WTC11 (cell line): ENCODE measurements at regions not wholly inside any gene's neighbourhood (a gene's known extent, or its start where the extent isn't known, plus 50 kb on each side); places are given as distances from the start of the nearest gene placed in this dataset.

Experiments
- ATAC-seq: fragments of 200-7000 bp; cut with Tn5 transposase; 2 replicates; pipeline ENCODE4 v1.10.0; 2021; ENCODE audit warnings: mild to moderate bottlenecking, moderate library complexity
- CTCF ChIA-PET: fragments of 300-600 bp; sonication (Branson Sonifier 250); formaldehyde crosslinking; loops from one replicate; lab custom pipeline; 2021; ENCODE audit warnings: antibody characterized with exemption; lab: Charles Lee
- POLR2A ChIA-PET: fragments of 350-600 bp; sonication (Branson Sonifier 250); formaldehyde crosslinking; loops from one replicate; lab custom pipeline; 2021; ENCODE audit warnings: antibody characterized with exemption; lab: Charles Lee
- DNase-seq: peaks from one replicate; pipeline ENCODE4 v3.0.0; 2021; ENCODE audit warnings: low spot score
- H3K27ac Mint-ChIP-seq: 2 replicates; pipeline ENCODE4 v1.8.0; 2021; ENCODE audit warnings: mixed read lengths
- H3K27me3 Mint-ChIP-seq: 2 replicates; pipeline ENCODE4 v1.8.0; 2021; ENCODE audit warnings: low read depth, mild to moderate bottlenecking, moderate library complexity, mixed read lengths
- H3K36me3 Mint-ChIP-seq: 2 replicates; pipeline ENCODE4 v1.8.0; 2021; ENCODE audit warnings: mixed read lengths
- H3K4me1 Mint-ChIP-seq: 2 replicates; pipeline ENCODE4 v1.8.0; 2022; ENCODE audit warnings: mixed read lengths
- H3K4me3 Mint-ChIP-seq: 2 replicates; pipeline ENCODE4 v1.8.0; 2021; ENCODE audit warnings: mild to moderate bottlenecking, moderate library complexity, mixed read lengths
- H3K9me3 Mint-ChIP-seq: 2 replicates; pipeline ENCODE4 v1.8.0; 2021; ENCODE audit warnings: mixed read lengths
- FOXJ3 ChIP-seq: sonication (generic); formaldehyde crosslinking; IDR thresholded peaks from 2 replicates; pipeline ENCODE4 v1.9.0; 2021; ENCODE audit warnings: missing genetic modification reagents, mild to moderate bottlenecking, borderline replicate concordance
- GRHL2 ChIP-seq: fragments of 250-450 bp; sonication (Bioruptor Pico); IDR thresholded peaks from 2 replicates; pipeline ENCODE4 v1.8.0; 2022; ENCODE audit warnings: mild to moderate bottlenecking, moderate library complexity; ENCODE audit not compliant: insufficient replicate concordance, severe bottlenecking
- GTF2I ChIP-seq: fragments of 250-450 bp; sonication (Bioruptor Pico); conservative IDR thresholded peaks from 2 replicates; pipeline ENCODE4 v1.4.0; 2021; ENCODE audit warnings: mild to moderate bottlenecking
- JUN ChIP-seq: sonication (generic); formaldehyde crosslinking; IDR thresholded peaks from 2 replicates; pipeline ENCODE4 v1.8.0; 2023; ENCODE audit warnings: mild to moderate bottlenecking, missing genetic modification reagents
- KAT7 ChIP-seq: sonication (generic); formaldehyde crosslinking; IDR thresholded peaks from 2 replicates; pipeline ENCODE4 v1.8.1; 2023; ENCODE audit warnings: missing genetic modification reagents, mild to moderate bottlenecking, borderline replicate concordance
- MYBL2 ChIP-seq: sonication (generic); formaldehyde crosslinking; IDR thresholded peaks from 2 replicates; pipeline ENCODE4 v1.8.1; 2023; ENCODE audit warnings: mild to moderate bottlenecking, moderate library complexity, missing genetic modification reagents
- NFYB ChIP-seq: sonication (generic); formaldehyde crosslinking; conservative IDR thresholded peaks from 2 replicates; pipeline ENCODE4 v1.8.0; 2022; ENCODE audit warnings: low read depth, missing genetic modification reagents
- NR3C1 ChIP-seq: sonication (generic); formaldehyde crosslinking; conservative IDR thresholded peaks from 2 replicates; pipeline ENCODE4 v1.8.1; 2023; ENCODE audit warnings: low read depth, mild to moderate bottlenecking, missing genetic modification reagents
- SMAD4 ChIP-seq: sonication (generic); formaldehyde crosslinking; IDR thresholded peaks from 2 replicates; pipeline ENCODE4 v1.8.0; 2022; ENCODE audit warnings: mild to moderate bottlenecking, missing genetic modification reagents
- TF ChIP-seq, protein P1 (sequence below): sonication (generic); formaldehyde crosslinking; IDR thresholded peaks from 2 replicates; pipeline ENCODE4 v1.8.0; 2023; ENCODE audit warnings: missing genetic modification reagents
- TF ChIP-seq, protein P2 (sequence below): sonication (generic); formaldehyde crosslinking; IDR thresholded peaks from 2 replicates; pipeline ENCODE4 v1.8.1; 2023; ENCODE audit warnings: mild to moderate bottlenecking, missing genetic modification reagents, borderline replicate concordance
- TF ChIP-seq, protein P3 (sequence below): fragments of 250-450 bp; sonication (Bioruptor Pico); IDR thresholded peaks from 2 replicates; pipeline ENCODE4 v1.8.0; 2021; ENCODE audit warnings: mild to moderate bottlenecking
- TF ChIP-seq, protein P4 (sequence below): sonication (generic); formaldehyde crosslinking; IDR thresholded peaks from 2 replicates; pipeline ENCODE4 v1.8.0; 2023; ENCODE audit warnings: mild to moderate bottlenecking, missing genetic modification reagents
- TF ChIP-seq, protein P5 (sequence below): fragments of 250-450 bp; sonication (Bioruptor Pico); IDR thresholded peaks from 2 replicates; pipeline ENCODE4 v1.9.0; 2021; ENCODE audit warnings: mild to moderate bottlenecking
- TF ChIP-seq, protein P6 (sequence below): fragments of 200-600 bp; IDR thresholded peaks from 2 replicates; pipeline ENCODE4 v1.8.0; 2022; ENCODE audit warnings: antibody characterized with exemption
- TF ChIP-seq, protein P7 (sequence below): sonication (generic); formaldehyde crosslinking; IDR thresholded peaks from 2 replicates; pipeline ENCODE4 v1.8.1; 2023; ENCODE audit warnings: mild to moderate bottlenecking, missing genetic modification reagents
- TF ChIP-seq, protein P8 (sequence below): fragments of 250-450 bp; sonication (Bioruptor Pico); conservative IDR thresholded peaks from 2 replicates; pipeline ENCODE4 v1.9.0; 2021; ENCODE audit warnings: mild to moderate bottlenecking
- TF ChIP-seq, protein P9 (sequence below): sonication (generic); formaldehyde crosslinking; IDR thresholded peaks from 2 replicates; pipeline ENCODE4 v1.8.1; 2022; ENCODE audit warnings: low read depth, mild to moderate bottlenecking, moderate library complexity, missing genetic modification reagents, borderline replicate concordance

DNA sequence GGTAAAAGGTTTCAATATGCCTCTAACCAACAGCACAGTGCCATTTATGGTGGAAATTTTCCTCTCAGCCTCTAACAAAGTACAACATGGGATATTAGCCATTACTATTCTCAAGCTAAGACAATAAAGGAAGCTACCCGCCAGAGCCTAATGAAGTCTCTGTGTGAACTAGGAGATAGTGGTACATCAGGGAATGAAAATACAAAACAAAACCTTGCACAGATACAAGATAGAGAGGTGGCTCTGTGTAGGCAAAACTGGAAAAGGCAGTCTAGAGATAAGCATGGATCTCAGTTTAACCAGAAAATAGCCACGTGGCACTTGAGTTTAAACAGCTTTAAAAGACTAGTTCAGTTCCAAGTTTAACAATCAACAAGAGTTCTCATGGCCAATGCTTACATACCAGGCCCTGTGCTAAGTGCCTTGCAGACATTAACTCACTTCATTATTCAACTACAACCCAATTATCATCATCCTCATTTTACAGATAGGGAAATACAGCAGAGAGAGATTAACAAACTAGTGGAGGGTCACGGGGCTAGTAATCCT lies 279.3 kb downstream of the IGSF11 start:
- ChIA-PET CTCF (no interaction called here), POLR2A (no interaction called here)
- DNase-seq, result no peak
- TF ChIP-seq GTF2I (CRISPR knock-in tag), result no peak
- no peak for TF ChIP-seq KAT7 (CRISPR knock-in tag)
- TF ChIP-seq, protein P1, sequence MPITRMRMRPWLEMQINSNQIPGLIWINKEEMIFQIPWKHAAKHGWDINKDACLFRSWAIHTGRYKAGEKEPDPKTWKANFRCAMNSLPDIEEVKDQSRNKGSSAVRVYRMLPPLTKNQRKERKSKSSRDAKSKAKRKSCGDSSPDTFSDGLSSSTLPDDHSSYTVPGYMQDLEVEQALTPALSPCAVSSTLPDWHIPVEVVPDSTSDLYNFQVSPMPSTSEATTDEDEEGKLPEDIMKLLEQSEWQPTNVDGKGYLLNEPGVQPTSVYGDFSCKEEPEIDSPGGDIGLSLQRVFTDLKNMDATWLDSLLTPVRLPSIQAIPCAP, result no peak
- TF ChIP-seq, protein P2, sequence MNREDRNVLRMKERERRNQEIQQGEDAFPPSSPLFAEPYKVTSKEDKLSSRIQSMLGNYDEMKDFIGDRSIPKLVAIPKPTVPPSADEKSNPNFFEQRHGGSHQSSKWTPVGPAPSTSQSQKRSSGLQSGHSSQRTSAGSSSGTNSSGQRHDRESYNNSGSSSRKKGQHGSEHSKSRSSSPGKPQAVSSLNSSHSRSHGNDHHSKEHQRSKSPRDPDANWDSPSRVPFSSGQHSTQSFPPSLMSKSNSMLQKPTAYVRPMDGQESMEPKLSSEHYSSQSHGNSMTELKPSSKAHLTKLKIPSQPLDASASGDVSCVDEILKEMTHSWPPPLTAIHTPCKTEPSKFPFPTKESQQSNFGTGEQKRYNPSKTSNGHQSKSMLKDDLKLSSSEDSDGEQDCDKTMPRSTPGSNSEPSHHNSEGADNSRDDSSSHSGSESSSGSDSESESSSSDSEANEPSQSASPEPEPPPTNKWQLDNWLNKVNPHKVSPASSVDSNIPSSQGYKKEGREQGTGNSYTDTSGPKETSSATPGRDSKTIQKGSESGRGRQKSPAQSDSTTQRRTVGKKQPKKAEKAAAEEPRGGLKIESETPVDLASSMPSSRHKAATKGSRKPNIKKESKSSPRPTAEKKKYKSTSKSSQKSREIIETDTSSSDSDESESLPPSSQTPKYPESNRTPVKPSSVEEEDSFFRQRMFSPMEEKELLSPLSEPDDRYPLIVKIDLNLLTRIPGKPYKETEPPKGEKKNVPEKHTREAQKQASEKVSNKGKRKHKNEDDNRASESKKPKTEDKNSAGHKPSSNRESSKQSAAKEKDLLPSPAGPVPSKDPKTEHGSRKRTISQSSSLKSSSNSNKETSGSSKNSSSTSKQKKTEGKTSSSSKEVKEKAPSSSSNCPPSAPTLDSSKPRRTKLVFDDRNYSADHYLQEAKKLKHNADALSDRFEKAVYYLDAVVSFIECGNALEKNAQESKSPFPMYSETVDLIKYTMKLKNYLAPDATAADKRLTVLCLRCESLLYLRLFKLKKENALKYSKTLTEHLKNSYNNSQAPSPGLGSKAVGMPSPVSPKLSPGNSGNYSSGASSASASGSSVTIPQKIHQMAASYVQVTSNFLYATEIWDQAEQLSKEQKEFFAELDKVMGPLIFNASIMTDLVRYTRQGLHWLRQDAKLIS (CRISPR knock-in tag), result no peak
- TF ChIP-seq, protein P3, sequence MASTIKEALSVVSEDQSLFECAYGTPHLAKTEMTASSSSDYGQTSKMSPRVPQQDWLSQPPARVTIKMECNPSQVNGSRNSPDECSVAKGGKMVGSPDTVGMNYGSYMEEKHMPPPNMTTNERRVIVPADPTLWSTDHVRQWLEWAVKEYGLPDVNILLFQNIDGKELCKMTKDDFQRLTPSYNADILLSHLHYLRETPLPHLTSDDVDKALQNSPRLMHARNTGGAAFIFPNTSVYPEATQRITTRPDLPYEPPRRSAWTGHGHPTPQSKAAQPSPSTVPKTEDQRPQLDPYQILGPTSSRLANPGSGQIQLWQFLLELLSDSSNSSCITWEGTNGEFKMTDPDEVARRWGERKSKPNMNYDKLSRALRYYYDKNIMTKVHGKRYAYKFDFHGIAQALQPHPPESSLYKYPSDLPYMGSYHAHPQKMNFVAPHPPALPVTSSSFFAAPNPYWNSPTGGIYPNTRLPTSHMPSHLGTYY, result no peak
- no peak for TF ChIP-seq NR3C1 (CRISPR knock-in tag)
- TF ChIP-seq JUN (CRISPR knock-in tag), result no peak
- no peak for TF ChIP-seq FOXJ3
- TF ChIP-seq, protein P4, sequence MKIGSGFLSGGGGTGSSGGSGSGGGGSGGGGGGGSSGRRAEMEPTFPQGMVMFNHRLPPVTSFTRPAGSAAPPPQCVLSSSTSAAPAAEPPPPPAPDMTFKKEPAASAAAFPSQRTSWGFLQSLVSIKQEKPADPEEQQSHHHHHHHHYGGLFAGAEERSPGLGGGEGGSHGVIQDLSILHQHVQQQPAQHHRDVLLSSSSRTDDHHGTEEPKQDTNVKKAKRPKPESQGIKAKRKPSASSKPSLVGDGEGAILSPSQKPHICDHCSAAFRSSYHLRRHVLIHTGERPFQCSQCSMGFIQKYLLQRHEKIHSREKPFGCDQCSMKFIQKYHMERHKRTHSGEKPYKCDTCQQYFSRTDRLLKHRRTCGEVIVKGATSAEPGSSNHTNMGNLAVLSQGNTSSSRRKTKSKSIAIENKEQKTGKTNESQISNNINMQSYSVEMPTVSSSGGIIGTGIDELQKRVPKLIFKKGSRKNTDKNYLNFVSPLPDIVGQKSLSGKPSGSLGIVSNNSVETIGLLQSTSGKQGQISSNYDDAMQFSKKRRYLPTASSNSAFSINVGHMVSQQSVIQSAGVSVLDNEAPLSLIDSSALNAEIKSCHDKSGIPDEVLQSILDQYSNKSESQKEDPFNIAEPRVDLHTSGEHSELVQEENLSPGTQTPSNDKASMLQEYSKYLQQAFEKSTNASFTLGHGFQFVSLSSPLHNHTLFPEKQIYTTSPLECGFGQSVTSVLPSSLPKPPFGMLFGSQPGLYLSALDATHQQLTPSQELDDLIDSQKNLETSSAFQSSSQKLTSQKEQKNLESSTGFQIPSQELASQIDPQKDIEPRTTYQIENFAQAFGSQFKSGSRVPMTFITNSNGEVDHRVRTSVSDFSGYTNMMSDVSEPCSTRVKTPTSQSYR (CRISPR knock-in tag), result no peak
- TF ChIP-seq, protein P5, sequence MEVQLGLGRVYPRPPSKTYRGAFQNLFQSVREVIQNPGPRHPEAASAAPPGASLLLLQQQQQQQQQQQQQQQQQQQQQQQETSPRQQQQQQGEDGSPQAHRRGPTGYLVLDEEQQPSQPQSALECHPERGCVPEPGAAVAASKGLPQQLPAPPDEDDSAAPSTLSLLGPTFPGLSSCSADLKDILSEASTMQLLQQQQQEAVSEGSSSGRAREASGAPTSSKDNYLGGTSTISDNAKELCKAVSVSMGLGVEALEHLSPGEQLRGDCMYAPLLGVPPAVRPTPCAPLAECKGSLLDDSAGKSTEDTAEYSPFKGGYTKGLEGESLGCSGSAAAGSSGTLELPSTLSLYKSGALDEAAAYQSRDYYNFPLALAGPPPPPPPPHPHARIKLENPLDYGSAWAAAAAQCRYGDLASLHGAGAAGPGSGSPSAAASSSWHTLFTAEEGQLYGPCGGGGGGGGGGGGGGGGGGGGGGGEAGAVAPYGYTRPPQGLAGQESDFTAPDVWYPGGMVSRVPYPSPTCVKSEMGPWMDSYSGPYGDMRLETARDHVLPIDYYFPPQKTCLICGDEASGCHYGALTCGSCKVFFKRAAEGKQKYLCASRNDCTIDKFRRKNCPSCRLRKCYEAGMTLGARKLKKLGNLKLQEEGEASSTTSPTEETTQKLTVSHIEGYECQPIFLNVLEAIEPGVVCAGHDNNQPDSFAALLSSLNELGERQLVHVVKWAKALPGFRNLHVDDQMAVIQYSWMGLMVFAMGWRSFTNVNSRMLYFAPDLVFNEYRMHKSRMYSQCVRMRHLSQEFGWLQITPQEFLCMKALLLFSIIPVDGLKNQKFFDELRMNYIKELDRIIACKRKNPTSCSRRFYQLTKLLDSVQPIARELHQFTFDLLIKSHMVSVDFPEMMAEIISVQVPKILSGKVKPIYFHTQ, result no peak
- no peak for TF ChIP-seq MYBL2
- TF ChIP-seq, protein P6, sequence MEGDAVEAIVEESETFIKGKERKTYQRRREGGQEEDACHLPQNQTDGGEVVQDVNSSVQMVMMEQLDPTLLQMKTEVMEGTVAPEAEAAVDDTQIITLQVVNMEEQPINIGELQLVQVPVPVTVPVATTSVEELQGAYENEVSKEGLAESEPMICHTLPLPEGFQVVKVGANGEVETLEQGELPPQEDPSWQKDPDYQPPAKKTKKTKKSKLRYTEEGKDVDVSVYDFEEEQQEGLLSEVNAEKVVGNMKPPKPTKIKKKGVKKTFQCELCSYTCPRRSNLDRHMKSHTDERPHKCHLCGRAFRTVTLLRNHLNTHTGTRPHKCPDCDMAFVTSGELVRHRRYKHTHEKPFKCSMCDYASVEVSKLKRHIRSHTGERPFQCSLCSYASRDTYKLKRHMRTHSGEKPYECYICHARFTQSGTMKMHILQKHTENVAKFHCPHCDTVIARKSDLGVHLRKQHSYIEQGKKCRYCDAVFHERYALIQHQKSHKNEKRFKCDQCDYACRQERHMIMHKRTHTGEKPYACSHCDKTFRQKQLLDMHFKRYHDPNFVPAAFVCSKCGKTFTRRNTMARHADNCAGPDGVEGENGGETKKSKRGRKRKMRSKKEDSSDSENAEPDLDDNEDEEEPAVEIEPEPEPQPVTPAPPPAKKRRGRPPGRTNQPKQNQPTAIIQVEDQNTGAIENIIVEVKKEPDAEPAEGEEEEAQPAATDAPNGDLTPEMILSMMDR, result no peak
- no peak for TF ChIP-seq NFYB (CRISPR knock-in tag)
- no peak for TF ChIP-seq GRHL2
- TF ChIP-seq, protein P7, sequence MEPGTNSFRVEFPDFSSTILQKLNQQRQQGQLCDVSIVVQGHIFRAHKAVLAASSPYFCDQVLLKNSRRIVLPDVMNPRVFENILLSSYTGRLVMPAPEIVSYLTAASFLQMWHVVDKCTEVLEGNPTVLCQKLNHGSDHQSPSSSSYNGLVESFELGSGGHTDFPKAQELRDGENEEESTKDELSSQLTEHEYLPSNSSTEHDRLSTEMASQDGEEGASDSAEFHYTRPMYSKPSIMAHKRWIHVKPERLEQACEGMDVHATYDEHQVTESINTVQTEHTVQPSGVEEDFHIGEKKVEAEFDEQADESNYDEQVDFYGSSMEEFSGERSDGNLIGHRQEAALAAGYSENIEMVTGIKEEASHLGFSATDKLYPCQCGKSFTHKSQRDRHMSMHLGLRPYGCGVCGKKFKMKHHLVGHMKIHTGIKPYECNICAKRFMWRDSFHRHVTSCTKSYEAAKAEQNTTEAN (CRISPR knock-in tag), result no peak
- no peak for TF ChIP-seq SMAD4 (CRISPR knock-in tag)
- TF ChIP-seq, protein P8, sequence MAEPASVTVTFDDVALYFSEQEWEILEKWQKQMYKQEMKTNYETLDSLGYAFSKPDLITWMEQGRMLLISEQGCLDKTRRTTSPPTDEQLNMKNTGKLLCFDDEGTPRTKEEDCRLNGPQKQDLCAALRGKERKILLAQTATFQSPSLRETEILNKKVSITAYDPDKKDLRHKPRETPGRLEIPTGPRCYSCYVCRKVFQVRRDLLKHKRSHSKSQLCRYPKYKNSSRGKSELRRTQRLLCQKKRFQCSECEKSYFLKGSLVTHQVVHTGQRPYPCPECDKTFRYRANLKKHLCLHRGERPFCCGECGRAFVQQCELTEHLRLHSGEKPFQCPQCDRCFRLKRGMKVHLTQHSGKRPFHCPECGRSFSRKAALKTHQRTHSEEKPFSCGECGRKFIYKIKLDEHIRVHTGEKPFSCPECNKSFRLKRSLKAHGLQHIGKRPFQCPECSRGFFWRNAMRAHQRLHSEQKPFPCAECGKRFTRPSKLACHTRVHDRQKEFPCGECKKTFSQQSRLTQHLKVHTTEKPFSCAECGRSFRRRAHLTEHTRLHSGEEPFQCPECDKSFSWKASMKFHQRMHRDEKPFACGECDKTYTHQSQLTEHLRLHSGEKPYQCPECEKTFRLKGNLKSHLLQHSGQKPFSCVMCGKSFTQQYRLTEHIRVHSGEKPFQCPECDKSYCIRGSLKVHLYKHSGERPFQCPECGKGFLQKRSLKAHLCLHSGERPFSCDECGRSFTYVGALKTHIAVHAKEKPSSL (CRISPR knock-in tag), result no peak
- TF ChIP-seq, protein P9, sequence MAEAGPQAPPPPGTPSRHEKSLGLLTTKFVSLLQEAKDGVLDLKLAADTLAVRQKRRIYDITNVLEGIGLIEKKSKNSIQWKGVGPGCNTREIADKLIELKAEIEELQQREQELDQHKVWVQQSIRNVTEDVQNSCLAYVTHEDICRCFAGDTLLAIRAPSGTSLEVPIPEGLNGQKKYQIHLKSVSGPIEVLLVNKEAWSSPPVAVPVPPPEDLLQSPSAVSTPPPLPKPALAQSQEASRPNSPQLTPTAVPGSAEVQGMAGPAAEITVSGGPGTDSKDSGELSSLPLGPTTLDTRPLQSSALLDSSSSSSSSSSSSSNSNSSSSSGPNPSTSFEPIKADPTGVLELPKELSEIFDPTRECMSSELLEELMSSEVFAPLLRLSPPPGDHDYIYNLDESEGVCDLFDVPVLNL (CRISPR knock-in tag), result no peak

More for the DNA sequence above, 279.3 kb downstream of the IGSF11 start:
- H3K36me3 Mint-ChIP-seq, result no peaks in the 10 kb centered on the region
- H3K4me1 Mint-ChIP-seq, result peaks cover 7% of the 10 kb centered on the region
- no peak overlapping the region for H3K4me3 Mint-ChIP-seq
- no peak for ATAC-seq
- H3K27me3 Mint-ChIP-seq, result no peaks in the 10 kb centered on the region
- H3K9me3 Mint-ChIP-seq, result no peaks in the 10 kb centered on the region
- no peak overlapping the region for H3K27ac Mint-ChIP-seq
